Ascending aorta (tissue), 2 donors: ENCODE measurements at regions not wholly inside any gene's neighbourhood (a gene's known extent, or its start where the extent isn't known, plus 50 kb on each side); places are given as distances from the start of the nearest gene placed in this dataset.

Experiments
- DNase-seq, 2 donors: peaks; one replicate each; pipeline ENCODE4 v3.0.0-alpha.2; 2019; ENCODE audit warnings: low spot score in 2 of 2
- H3K27ac ChIP-seq, 2 donors: fragments of 200-600 bp; sonication (generic); one replicate each; pipeline ENCODE4 v1.5.1; 2016 to 2017; ENCODE audit warnings: mild to moderate bottlenecking in 1 of 2
- H3K27me3 ChIP-seq: fragments of 200-600 bp; sonication (generic); one replicate; pipeline ENCODE4 v1.5.1; 2017
- H3K36me3 ChIP-seq, 2 donors: fragments of 200-600 bp; sonication (generic); one replicate each; pipeline ENCODE4 v1.5.1; 2016
- H3K4me1 ChIP-seq, 2 donors: fragments of 200-600 bp; sonication (generic); one replicate each; pipeline ENCODE4 v1.5.1; 2016 to 2017; ENCODE audit warnings: mild to moderate bottlenecking in 1 of 2
- H3K4me3 ChIP-seq, 2 donors: fragments of 200-600 bp; sonication (generic); one replicate each; pipeline ENCODE4 v1.5.1; 2016 to 2017; ENCODE audit warnings: mild to moderate bottlenecking in 1 of 2
- H3K9me3 ChIP-seq, 2 donors: fragments of 200-600 bp; sonication (generic); one replicate each; pipeline ENCODE4 v1.5.1; 2016
- intact Hi-C: fragments of 100-400 bp; cut with DNase I; formaldehyde crosslinking; loops from one replicate; pipeline ENCODE4 v1.15.1; 2023
- TF ChIP-seq, protein P1 (sequence below), 3 experiments: fragments of 200-600 bp in 2 of 3; fragments of 450-650 bp in 1 of 3; sonication (generic) in 2 of 3; IDR thresholded peaks; one replicate each; pipeline ENCODE4 v1.5.1; 2016 to 2019; ENCODE audit warnings: antibody characterized with exemption in 3 of 3, mild to moderate bottlenecking in 1 of 3, moderate library complexity in 1 of 3

DNA sequence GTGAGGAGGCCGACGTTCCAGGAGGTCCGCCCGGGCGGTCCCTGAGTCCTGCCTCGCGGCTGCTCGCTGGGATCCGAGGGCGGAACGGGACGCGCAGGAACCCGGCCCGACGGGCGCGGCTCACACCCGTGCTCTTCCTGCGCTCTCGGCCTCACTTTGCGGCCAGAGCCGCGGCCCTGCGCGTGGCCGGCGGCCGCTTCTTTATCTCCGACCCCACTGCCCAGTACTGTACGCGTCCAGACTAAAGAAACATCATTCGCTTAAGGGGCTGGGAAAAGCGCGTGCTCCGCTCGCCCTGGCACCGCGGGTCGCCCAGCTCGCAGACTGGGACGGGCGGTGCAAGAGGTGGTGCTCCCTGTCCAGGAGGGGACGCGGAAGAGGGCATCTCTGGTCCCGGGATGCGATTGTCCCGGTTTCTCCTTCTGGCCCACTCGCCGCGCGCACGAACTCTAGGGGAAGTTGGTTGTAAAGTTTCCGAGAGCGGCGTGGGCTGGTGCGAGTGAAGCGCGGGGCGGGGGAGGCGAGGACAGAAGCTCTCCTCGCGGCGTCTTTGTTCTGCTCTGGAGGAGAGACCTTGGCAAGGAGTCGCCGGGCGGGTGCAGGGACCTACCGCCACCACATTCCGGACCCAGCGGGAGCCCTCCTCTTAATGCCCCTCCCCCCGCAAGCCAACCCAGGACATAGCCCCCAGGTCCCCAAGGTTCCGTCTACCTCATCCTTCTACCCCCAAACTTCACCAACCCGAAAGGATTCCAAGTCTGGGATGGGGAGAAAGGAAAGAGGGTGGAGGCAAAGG is 71.0 kb downstream of the SOX4 start:
- no peak for DNase-seq
- intact Hi-C loops: loop anchor here (5.0 to 10.0 kb wide), 2 partner anchors 32 to 1220 kb away; no protein-coding TSS in a partner anchor

DNA sequence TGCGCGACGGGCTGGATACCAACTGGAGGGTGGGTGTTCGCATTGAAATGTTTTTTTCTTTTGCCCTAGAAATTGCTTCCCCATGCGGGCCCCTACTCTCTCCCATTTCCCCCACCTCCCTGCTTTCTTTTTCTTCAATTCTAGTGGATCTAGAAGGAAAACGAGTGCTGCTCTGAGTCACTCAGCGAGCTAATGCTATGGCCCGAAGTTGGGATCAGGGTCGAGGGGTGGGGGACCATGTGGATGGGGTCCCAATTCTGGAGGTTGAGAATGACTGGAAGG is 71.5 kb downstream of the SOX4 start:
- intact Hi-C loops: loop anchor here (5.0 to 10.0 kb wide), 2 partner anchors 33 to 1220 kb away; no protein-coding TSS in a partner anchor
- peaks cover 0 to 10% of the 10 kb centered on the region in 2 donors for H3K4me1 ChIP-seq
- TF ChIP-seq, protein P1, sequence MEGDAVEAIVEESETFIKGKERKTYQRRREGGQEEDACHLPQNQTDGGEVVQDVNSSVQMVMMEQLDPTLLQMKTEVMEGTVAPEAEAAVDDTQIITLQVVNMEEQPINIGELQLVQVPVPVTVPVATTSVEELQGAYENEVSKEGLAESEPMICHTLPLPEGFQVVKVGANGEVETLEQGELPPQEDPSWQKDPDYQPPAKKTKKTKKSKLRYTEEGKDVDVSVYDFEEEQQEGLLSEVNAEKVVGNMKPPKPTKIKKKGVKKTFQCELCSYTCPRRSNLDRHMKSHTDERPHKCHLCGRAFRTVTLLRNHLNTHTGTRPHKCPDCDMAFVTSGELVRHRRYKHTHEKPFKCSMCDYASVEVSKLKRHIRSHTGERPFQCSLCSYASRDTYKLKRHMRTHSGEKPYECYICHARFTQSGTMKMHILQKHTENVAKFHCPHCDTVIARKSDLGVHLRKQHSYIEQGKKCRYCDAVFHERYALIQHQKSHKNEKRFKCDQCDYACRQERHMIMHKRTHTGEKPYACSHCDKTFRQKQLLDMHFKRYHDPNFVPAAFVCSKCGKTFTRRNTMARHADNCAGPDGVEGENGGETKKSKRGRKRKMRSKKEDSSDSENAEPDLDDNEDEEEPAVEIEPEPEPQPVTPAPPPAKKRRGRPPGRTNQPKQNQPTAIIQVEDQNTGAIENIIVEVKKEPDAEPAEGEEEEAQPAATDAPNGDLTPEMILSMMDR (IDR thresholded peaks at IDR 0.05): no peak
- no peaks in the 10 kb centered on the region for H3K9me3 ChIP-seq
- H3K27me3 ChIP-seq: no peaks in the 10 kb centered on the region
- peak overlapping the region in 1 of 2 donors; percentile 66 for H3K27ac ChIP-seq
- no peaks in the 10 kb centered on the region for H3K36me3 ChIP-seq
- DNase-seq: no peak
- peak overlapping the region; percentile 66 to 76 for H3K4me3 ChIP-seq

More for the DNA sequence above, 71.0 kb downstream of the SOX4 start:
- Histone ChIP-seq H3K9me3 (no peaks in the 10 kb centered on the region), H3K27me3 (no peaks in the 10 kb centered on the region), H3K36me3 (no peaks in the 10 kb centered on the region), H3K4me3 (peak overlapping the region; percentile 66 to 76), H3K4me1 (peaks cover 0 to 10% of the 10 kb centered on the region in 2 donors), H3K27ac (peak overlapping the region; percentile 52 to 66)
- TF ChIP-seq, protein P1 (IDR thresholded peaks at IDR 0.05): peak in 1 of 3 experiments; percentile 10

DNA sequence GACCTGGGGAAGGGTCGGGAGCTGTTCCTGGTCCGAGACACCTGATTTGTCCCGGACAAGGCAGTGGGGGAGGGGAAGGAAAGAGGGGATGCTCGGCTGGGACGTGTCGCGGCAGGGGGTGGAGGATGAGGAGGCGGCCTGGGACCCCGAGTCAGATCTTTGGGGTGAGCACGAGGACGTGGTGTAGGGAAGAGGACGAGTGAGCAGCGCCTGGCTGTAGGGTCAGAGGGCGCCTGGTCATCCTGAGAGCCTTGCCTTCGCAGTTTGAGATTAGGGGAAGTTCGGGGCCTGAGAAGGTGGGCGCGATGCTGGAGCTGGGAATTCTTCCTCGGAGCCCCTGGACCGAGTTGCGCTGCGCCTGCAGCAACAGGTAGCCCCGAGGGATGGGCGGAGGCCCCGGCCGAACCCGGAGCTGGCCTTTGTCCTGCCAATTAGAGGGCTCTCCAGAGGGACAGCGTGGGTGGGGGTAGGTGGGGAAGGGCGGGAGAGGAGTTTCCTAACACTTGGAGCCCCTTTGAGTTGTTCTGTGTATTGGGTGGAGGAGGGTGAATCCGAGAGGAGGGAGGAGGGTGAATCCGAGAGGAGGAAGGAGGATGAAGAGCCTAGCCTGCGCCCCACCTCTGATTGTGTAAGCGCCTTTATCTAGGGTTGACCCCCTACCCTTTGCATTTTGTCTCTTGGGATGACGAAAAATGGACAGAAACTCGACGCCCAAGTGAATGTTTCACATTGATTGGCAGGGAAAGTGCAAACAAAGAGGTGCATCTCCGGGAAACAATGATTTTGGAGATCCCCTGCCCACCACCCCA is 72.0 kb downstream of the SOX4 start:
- H3K4me1 ChIP-seq: peaks cover 0 to 10% of the 10 kb centered on the region in 2 donors
- no peaks in the 10 kb centered on the region for H3K9me3 ChIP-seq
- peak overlapping the region; percentile 58 to 66 for H3K27ac ChIP-seq
- H3K36me3 ChIP-seq: no peaks in the 10 kb centered on the region
- intact Hi-C loops: loop anchor here (2.0 to 10.0 kb wide), 3 partner anchors 33 to 1219 kb away; no protein-coding TSS in a partner anchor
- TF ChIP-seq, protein P1 (IDR thresholded peaks at IDR 0.05): no peak
- no peak for DNase-seq
- H3K27me3 ChIP-seq: no peaks in the 10 kb centered on the region
- H3K4me3 ChIP-seq: peak overlapping the region; percentile 66 to 76

DNA sequence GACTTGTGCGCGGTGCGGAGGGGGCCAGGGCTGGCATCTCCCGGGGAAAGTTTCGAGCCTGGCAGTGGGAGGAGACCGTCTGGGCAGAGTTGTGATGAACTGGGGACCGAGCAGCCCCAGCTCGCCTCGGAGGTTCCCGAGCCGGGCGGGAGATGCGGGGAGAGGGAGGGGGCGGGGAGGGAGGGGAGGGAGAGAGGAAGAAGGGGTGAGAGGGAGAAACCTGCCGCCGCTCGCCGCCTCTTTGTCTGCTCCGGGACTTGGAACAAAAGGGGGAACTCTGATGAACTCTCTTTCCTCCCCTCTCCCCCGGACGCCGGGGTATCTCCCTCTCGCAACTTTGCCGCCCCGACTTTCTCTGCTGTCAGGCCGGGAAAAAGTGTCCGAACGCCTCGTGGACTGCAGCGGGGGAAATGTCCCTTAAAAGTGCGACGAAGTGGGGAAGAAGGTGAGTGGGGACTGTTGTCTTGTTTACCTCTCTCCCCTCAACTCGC is 72.7 kb downstream of the SOX4 start:
- Histone ChIP-seq H3K4me1 (peaks cover 0 to 10% of the 10 kb centered on the region in 2 donors), H3K27me3 (no peaks in the 10 kb centered on the region), H3K36me3 (no peaks in the 10 kb centered on the region), H3K4me3 (peak overlapping the region; percentile 66 to 76), H3K27ac (peak overlapping the region; percentile 58 to 66), H3K9me3 (no peaks in the 10 kb centered on the region)
- TF ChIP-seq, protein P1 (IDR thresholded peaks at IDR 0.05): no peak
- intact Hi-C loops: loop anchor here (2.0 to 10.0 kb wide), 3 partner anchors 34 to 1219 kb away; no protein-coding TSS in a partner anchor
- peak in 1 of 2 donors; percentile 67 for DNase-seq

DNA sequence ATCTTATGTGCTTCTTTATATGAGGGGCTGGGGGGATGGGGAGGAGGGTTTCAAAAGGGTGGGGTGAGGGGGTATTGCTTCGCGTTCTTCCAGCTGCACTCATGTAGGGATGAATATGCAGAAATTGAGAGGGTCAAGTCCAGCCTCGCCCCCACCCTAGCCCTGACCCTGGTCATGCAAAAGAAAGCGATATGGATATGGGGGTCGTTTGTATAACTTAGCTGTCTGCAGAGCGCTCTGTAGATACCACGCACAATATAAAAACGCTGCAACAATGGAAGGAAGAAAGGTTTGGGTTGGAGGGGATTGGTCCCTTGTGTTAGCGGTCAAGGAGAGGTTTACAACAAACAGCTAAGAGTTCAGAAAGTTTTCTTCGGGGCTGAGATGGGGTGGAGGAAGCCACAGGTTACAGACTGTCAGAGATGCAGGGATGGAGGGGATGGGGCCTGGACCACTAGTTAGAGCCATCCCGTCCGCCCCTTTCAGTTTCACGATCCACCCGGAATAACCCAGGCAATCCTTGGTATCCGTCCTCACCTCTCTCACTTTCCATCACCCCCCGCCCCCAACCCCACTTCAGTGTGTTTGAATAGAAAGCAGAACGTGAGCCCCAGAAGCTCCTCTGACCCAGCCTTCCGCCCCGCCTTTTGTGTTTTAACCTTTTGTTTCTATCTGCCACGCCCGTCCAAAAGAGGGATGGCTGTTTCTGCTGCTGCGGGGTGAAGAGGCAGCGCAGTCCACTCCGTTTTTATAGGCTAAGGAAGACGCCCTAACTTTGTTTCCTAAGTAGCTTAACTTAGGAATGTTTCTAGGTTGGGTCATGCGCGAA is 73.5 kb downstream of the SOX4 start:
- H3K9me3 ChIP-seq: no peaks in the 10 kb centered on the region
- DNase-seq: no peak
- H3K36me3 ChIP-seq: no peaks in the 10 kb centered on the region
- no peaks in the 10 kb centered on the region for H3K27me3 ChIP-seq
- TF ChIP-seq, protein P1 (IDR thresholded peaks at IDR 0.05): no peak
- H3K4me1 ChIP-seq: peaks cover 0 to 10% of the 10 kb centered on the region in 2 donors
- peak overlapping the region; percentile 58 to 66 for H3K27ac ChIP-seq
- peak overlapping the region; percentile 66 to 76 for H3K4me3 ChIP-seq
- intact Hi-C loops: loop anchor here (2.0 to 10.0 kb wide), 3 partner anchors 35 to 1218 kb away; no protein-coding TSS in a partner anchor
